ENCODE measurements at regions not wholly inside any gene's neighbourhood (a gene's known extent, or its start where the extent isn't known, plus 50 kb on each side); places are given as distances from the start of the nearest gene placed in this dataset.

DNA sequence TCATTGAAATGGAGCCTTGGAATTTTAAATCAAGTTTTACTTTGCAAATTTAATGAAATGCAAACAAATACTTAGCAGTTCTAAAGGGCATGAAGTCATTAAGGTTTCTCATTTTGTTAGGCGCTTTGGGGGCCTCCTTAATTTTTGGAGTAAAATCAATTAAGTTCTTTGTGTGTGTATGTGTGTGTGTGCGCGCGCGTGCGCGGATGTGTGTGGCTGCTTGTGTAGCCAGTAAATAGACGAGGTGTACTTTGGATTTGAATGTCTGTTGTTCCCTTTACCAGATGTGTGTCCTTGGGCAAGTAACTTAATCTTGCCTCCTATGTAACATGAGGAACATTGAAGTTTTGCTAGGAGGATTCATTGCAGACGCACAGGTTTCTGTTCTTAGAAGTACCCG, 1051.4 kb upstream of the EEF2KMT start (continued):
- TF ChIP-seq JUNB (IDR thresholded peaks at IDR 0.05; ENCODE audit: unreplicated experiment) (no peak), CREB1 (CRISPR knock-in tag; IDR thresholded peaks at IDR 0.05; ENCODE audit: low read depth) (no peak)

- no peak overlapping the region for H3K4me3 Mint-ChIP-seq
- no peak overlapping the region for H3K4me3 ChIP-seq
- peaks cover 20% of the 10 kb centered on the region for H3K4me1 Mint-ChIP-seq
- no peaks in the 10 kb centered on the region for H4K20me1 ChIP-seq (replicated peaks; ENCODE audit: insufficient read depth)
- H3K79me2 ChIP-seq (replicated peaks; ENCODE audit: insufficient read depth): no peaks in the 10 kb centered on the region
- H3K4me2 ChIP-seq: peak overlapping the region; percentile 57; the same call in 1 of the 2 replicates
- no peaks in the 10 kb centered on the region for H3K9me2 ChIP-seq (ENCODE audit: insufficient read depth)
- DNase-seq (ENCODE audit: low spot score) (no peak), ATAC-seq (no peak)
- H3K27ac Mint-ChIP-seq: no peak overlapping the region
- H3K9me3 Mint-ChIP-seq: 0 out of 3 replicates have a peak, but pooled peaks cover 4% of the 10 kb centered on the region
- no peaks in the 10 kb centered on the region for H3F3A ChIP-seq (replicated peaks; ENCODE audit: low read depth)
- H3K36me3 Mint-ChIP-seq (ENCODE audit: low read depth): no peaks in the 10 kb centered on the region; the same call in 2 of the 3 replicates
- no peak overlapping the region for H2AFZ ChIP-seq
- H3K27me3 ChIP-seq (ENCODE audit: insufficient read depth): no peaks in the 10 kb centered on the region
- no peak overlapping the region for H3K27ac ChIP-seq (ENCODE audit: low read depth)
- no peaks in the 10 kb centered on the region; the same call in 1 of the 2 replicates for H3K36me3 ChIP-seq (ENCODE audit: insufficient read depth)
- peaks cover 1% of the 10 kb centered on the region for H3K27me3 Mint-ChIP-seq (ENCODE audit: insufficient read depth, low read depth, poor library complexity)
- TF ChIP-seq POLR2AphosphoS5 (IDR thresholded peaks at IDR 0.05; ENCODE audit: low read depth) (no peak), STAT1 (IDR thresholded peaks at IDR 0.05; ENCODE audit: unreplicated experiment) (no peak), ZNF114 (CRISPR knock-in tag; IDR thresholded peaks at IDR 0.05) (no peak), NANOG (IDR thresholded peaks at IDR 0.05; ENCODE audit: borderline replicate concordance) (no peak), CREB1 (CRISPR knock-in tag; IDR thresholded peaks at IDR 0.05; ENCODE audit: low read depth) (no peak), CTCF (conservative IDR thresholded peaks at IDR 0.05; ENCODE audit: low read depth in 2 of 2) (no peak), EZH2 (IDR thresholded peaks at IDR 0.05; ENCODE audit: low read depth, unreplicated experiment) (no peak), ZNF331 (CRISPR knock-in tag; IDR thresholded peaks at IDR 0.05; ENCODE audit: low read depth) (no peak), REST (IDR thresholded peaks at IDR 0.05; ENCODE audit: unreplicated experiment) (no peak)
- TF ChIP-seq, protein P1, sequence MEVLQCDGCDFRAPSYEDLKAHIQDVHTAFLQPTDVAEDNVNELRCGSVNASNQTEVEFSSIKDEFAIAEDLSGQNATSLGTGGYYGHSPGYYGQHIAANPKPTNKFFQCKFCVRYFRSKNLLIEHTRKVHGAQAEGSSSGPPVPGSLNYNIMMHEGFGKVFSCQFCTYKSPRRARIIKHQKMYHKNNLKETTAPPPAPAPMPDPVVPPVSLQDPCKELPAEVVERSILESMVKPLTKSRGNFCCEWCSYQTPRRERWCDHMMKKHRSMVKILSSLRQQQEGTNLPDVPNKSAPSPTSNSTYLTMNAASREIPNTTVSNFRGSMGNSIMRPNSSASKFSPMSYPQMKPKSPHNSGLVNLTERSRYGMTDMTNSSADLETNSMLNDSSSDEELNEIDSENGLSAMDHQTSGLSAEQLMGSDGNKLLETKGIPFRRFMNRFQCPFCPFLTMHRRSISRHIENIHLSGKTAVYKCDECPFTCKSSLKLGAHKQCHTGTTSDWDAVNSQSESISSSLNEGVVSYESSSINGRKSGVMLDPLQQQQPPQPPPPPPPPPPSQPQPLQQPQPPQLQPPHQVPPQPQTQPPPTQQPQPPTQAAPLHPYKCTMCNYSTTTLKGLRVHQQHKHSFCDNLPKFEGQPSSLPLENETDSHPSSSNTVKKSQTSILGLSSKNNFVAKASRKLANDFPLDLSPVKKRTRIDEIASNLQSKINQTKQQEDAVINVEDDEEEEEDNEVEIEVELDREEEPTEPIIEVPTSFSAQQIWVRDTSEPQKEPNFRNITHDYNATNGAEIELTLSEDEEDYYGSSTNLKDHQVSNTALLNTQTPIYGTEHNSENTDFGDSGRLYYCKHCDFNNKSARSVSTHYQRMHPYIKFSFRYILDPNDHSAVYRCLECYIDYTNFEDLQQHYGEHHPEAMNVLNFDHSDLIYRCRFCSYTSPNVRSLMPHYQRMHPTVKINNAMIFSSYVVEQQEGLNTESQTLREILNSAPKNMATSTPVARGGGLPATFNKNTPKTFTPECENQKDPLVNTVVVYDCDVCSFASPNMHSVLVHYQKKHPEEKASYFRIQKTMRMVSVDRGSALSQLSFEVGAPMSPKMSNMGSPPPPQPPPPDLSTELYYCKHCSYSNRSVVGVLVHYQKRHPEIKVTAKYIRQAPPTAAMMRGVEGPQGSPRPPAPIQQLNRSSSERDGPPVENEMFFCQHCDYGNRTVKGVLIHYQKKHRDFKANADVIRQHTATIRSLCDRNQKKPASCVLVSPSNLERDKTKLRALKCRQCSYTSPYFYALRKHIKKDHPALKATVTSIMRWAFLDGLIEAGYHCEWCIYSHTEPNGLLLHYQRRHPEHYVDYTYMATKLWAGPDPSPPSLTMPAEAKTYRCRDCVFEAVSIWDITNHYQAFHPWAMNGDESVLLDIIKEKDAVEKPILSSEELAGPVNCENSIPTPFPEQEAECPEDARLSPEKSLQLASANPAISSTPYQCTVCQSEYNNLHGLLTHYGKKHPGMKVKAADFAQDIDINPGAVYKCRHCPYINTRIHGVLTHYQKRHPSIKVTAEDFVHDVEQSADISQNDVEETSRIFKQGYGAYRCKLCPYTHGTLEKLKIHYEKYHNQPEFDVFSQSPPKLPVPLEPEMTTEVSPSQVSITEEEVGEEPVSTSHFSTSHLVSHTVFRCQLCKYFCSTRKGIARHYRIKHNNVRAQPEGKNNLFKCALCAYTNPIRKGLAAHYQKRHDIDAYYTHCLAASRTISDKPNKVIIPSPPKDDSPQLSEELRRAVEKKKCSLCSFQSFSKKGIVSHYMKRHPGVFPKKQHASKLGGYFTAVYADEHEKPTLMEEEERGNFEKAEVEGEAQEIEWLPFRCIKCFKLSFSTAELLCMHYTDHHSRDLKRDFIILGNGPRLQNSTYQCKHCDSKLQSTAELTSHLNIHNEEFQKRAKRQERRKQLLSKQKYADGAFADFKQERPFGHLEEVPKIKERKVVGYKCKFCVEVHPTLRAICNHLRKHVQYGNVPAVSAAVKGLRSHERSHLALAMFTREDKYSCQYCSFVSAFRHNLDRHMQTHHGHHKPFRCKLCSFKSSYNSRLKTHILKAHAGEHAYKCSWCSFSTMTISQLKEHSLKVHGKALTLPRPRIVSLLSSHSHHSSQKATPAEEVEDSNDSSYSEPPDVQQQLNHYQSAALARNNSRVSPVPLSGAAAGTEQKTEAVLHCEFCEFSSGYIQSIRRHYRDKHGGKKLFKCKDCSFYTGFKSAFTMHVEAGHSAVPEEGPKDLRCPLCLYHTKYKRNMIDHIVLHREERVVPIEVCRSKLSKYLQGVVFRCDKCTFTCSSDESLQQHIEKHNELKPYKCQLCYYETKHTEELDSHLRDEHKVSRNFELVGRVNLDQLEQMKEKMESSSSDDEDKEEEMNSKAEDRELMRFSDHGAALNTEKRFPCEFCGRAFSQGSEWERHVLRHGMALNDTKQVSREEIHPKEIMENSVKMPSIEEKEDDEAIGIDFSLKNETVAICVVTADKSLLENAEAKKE (CRISPR knock-in tag; IDR thresholded peaks at IDR 0.05): no peak
- H3K4me1 ChIP-seq (ENCODE audit: insufficient read depth): peaks cover 11% of the 10 kb centered on the region; the same call in 1 of the 2 replicates
Observed at GRCh38 chr16:6148361-6148760, 1050.8 kb upstream of the EEF2KMT start.
